ENCODE measurements at regions not wholly inside any gene's neighbourhood (a gene's known extent, or its start where the extent isn't known, plus 50 kb on each side); places are given as distances from the start of the nearest gene placed in this dataset.

GRCh38 chr10:10118131-10118530, 899.5 kb upstream of the CELF2 start:
- H3K27me3 ChIP-seq (ENCODE audit: control insufficient read depth, insufficient read depth, low read length) = no peaks in the 10 kb centered on the region
- DNase-seq (ENCODE audit: low read depth, low spot score) = no peak
- H3K4me3 ChIP-seq (ENCODE audit: low read depth, low read length) = no peak overlapping the region
- CTCF ChIA-PET = no interaction called here
- no peaks in the 10 kb centered on the region for H3K9me3 ChIP-seq (ENCODE audit: control insufficient read depth, insufficient read depth, low read length)
- POLR2A ChIA-PET = no interaction called here
- H3K27ac ChIP-seq (ENCODE audit: low read depth, low read length) = no peak overlapping the region
- TF ChIP-seq, protein P1, sequence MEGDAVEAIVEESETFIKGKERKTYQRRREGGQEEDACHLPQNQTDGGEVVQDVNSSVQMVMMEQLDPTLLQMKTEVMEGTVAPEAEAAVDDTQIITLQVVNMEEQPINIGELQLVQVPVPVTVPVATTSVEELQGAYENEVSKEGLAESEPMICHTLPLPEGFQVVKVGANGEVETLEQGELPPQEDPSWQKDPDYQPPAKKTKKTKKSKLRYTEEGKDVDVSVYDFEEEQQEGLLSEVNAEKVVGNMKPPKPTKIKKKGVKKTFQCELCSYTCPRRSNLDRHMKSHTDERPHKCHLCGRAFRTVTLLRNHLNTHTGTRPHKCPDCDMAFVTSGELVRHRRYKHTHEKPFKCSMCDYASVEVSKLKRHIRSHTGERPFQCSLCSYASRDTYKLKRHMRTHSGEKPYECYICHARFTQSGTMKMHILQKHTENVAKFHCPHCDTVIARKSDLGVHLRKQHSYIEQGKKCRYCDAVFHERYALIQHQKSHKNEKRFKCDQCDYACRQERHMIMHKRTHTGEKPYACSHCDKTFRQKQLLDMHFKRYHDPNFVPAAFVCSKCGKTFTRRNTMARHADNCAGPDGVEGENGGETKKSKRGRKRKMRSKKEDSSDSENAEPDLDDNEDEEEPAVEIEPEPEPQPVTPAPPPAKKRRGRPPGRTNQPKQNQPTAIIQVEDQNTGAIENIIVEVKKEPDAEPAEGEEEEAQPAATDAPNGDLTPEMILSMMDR (IDR thresholded peaks at IDR 0.05; ENCODE audit: low read depth, low read length) = no peak

DNA sequence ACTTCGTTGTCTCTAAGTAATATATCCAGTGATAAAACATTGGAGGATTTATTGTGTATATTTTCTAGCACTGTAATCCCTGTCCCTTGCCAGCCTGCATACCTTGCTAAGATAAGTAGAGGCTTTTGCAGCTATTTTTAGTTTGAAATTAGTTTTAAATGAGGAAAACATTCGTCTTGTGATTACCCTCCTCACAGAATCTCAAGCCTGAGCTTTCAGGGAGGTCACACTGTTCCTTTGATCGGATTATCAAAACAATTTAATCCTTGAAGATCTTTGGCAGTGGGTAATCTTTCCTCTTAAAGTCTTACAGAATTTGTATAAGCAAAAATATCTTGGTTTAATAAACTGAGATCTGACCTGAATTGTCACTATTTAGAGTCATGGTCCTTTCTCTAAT, 897.0 kb upstream of the CELF2 start:
- Histone ChIP-seq H3K27me3 (ENCODE audit: control insufficient read depth, insufficient read depth, low read length) (no peaks in the 10 kb centered on the region), H3K9me3 (ENCODE audit: control insufficient read depth, insufficient read depth, low read length) (no peaks in the 10 kb centered on the region), H3K27ac (ENCODE audit: low read depth, low read length) (no peak overlapping the region), H3K4me3 (ENCODE audit: low read depth, low read length) (no peak overlapping the region)
- ChIA-PET POLR2A (no interaction called here), CTCF (no interaction called here)
- TF ChIP-seq, protein P1 (IDR thresholded peaks at IDR 0.05; ENCODE audit: low read depth, low read length) = no peak
- no peak for DNase-seq (ENCODE audit: low read depth, low spot score)

DNA sequence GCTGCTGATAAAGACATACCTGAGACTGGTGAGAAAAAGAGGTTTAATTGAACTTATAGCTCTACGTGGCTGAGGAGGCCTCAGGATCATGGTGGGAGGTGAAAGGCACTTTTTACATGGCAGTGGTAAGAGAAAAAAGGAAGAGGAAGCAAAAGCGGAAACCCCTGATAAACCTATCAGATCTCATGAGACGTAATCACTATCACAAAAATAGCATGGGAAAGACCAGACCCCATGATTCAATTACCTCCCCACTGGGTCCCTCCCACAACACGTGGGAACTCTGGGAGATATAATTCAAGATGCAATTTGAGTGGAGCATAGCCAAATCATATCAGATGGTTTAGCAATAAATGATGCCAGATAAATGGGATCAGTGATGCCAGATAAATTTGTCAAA, 892.0 kb upstream of the CELF2 start:
- no peak overlapping the region for H3K4me3 ChIP-seq (ENCODE audit: low read depth, low read length)
- CTCF ChIA-PET = no interaction called here
- H3K9me3 ChIP-seq (ENCODE audit: control insufficient read depth, insufficient read depth, low read length) = no peaks in the 10 kb centered on the region
- no peaks in the 10 kb centered on the region for H3K27me3 ChIP-seq (ENCODE audit: control insufficient read depth, insufficient read depth, low read length)
- no peak for DNase-seq (ENCODE audit: low read depth, low spot score)
- POLR2A ChIA-PET = no interaction called here
- TF ChIP-seq, protein P1 (IDR thresholded peaks at IDR 0.05; ENCODE audit: low read depth, low read length) = no peak
- no peak overlapping the region for H3K27ac ChIP-seq (ENCODE audit: low read depth, low read length)

- ChIA-PET CTCF (no interaction called here), POLR2A (no interaction called here)
- Histone ChIP-seq H3K4me3 (ENCODE audit: low read depth, low read length) (no peak overlapping the region), H3K9me3 (ENCODE audit: control insufficient read depth, insufficient read depth, low read length) (no peaks in the 10 kb centered on the region), H3K27me3 (ENCODE audit: control insufficient read depth, insufficient read depth, low read length) (no peaks in the 10 kb centered on the region), H3K27ac (ENCODE audit: low read depth, low read length) (no peak overlapping the region)
- no peak for DNase-seq (ENCODE audit: low read depth, low spot score)
- TF ChIP-seq, protein P1 (IDR thresholded peaks at IDR 0.05; ENCODE audit: low read depth, low read length) = no peak
Measured at GRCh38 chr10:10126218-10126617, 891.5 kb upstream of the CELF2 start.

- Histone ChIP-seq H3K9me3 (ENCODE audit: control insufficient read depth, insufficient read depth, low read length) (no peaks in the 10 kb centered on the region), H3K27me3 (ENCODE audit: control insufficient read depth, insufficient read depth, low read length) (no peaks in the 10 kb centered on the region), H3K4me3 (ENCODE audit: low read depth, low read length) (no peak overlapping the region), H3K27ac (ENCODE audit: low read depth, low read length) (no peak overlapping the region)
- DNase-seq (ENCODE audit: low read depth, low spot score) = no peak
- TF ChIP-seq, protein P1 (IDR thresholded peaks at IDR 0.05; ENCODE audit: low read depth, low read length) = no peak
- CTCF ChIA-PET = interaction anchor here (0.5 to 1.1 kb wide), 3 partner anchors 123 to 1655 kb away, joined by 3 to 5 read pairs (median 4); no protein-coding TSS in a partner anchor
- POLR2A ChIA-PET = no interaction called here
Measured at GRCh38 chr10:10128387-10128786, 889.3 kb upstream of the CELF2 start.

Measured in AG04450 (cell line).